Breast epithelium (tissue), 3 donors: ENCODE measurements at regions not wholly inside any gene's neighbourhood (a gene's known extent, or its start where the extent isn't known, plus 50 kb on each side); places are given as distances from the start of the nearest gene placed in this dataset.

ENCODE experiments used
- CTCF ChIP-seq, 3 donors: fragments of 450-650 bp; IDR thresholded peaks; one replicate each; pipeline ENCODE4 v1.5.1; 2016 to 2017; ENCODE audit warnings: antibody characterized with exemption in 3 of 3, mild to moderate bottlenecking in 3 of 3, moderate library complexity in 3 of 3
- POLR2A ChIP-seq: fragments of 450-650 bp; IDR thresholded peaks from one replicate; pipeline ENCODE4 v1.6.1; 2016; ENCODE audit warnings: antibody characterized with exemption, mild to moderate bottlenecking, moderate library complexity
- POLR2AphosphoS5 ChIP-seq, 3 donors: sonication (generic); formaldehyde crosslinking; IDR thresholded peaks; one replicate each; pipeline ENCODE4 v1.6.1; 2017; ENCODE audit warnings: antibody characterized with exemption in 3 of 3

GRCh38 chr9:129353697-129354336 lies 175.8 kb upstream of the IER5L start:
- TF ChIP-seq CTCF (IDR thresholded peaks at IDR 0.05) (no peak), POLR2AphosphoS5 (IDR thresholded peaks at IDR 0.05) (no peak), POLR2A (no peak)
